C4-2B (cell line): ENCODE measurements at regions not wholly inside any gene's neighbourhood (a gene's known extent, or its start where the extent isn't known, plus 50 kb on each side); places are given as distances from the start of the nearest gene placed in this dataset.
"Not testable (repeated sequence)": the region's sequence is repeated elsewhere in the genome, so short reads cannot be mapped to it uniquely, and the experiment has no call there.

Source experiments
- H3K27ac ChIP-seq: fragments of 450-650 bp; 2 replicates; pipeline ENCODE4 v1.5.1; 2017
- CTCF ChIP-seq: fragments of 450-650 bp; conservative IDR thresholded peaks from 2 replicates; pipeline ENCODE4 v1.5.1; 2017; ENCODE audit warnings: mild to moderate bottlenecking
- ZFX ChIP-seq: fragments of 450-650 bp; IDR thresholded peaks from 2 replicates; pipeline ENCODE4 v1.6.1; 2017

- H3K27ac ChIP-seq: not testable (repeated sequence)
Observed at GRCh38 chr4:52157071-52157470, 106.0 kb downstream of the SPATA18 start.

DNA sequence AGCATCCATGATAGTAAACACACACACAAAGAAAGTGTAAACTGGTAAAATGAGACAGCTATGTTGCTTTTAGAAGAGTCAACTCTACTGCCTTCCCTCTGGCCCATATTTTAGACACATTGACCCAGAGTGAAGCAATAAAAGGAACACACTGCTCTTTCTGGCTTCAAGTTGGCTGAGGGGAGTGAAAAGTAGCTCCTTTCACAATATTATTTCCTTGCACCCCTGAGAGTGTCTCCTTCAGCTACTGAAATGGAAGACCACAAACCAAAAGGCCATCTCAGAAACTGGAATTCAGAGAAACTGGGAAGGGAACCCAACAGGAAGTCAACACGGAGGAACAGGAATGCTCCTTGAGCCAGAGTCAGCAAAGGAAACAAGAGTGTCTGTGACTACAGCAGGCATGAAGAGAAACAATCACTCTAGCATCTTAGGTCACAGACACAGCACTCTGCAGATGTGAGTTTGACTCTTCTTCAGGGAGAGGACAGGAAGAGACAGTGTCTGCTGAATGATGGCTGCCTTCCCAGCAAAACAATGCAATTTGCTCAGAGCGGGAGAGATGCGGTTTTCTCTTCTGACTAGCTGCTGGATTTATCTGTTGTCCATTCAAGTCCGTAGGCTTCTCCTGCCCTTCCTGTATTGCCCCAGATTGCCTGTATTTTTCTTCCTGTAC is 106.7 kb downstream of the SPATA18 start:
- TF ChIP-seq CTCF (no peak), ZFX (no peak)
- H3K27ac ChIP-seq: no peak overlapping the region

DNA sequence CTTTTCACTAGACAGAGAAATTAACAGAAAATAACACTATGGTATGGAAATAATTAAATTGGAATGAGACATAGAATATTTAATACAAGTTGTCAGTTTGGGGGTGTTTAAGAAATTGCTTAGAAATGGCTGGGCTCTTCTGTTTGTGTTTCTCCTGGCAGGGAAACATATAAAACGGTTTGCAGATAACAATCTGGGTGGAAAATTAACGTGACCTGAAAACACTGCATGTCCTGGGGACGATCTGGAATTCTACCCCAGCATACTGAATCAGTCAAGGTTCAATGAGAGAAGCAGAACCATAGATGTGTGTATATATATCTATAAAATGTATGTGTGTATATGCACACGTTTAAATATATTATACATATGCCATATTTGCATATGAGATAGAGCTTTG is 109.8 kb downstream of the SPATA18 start:
- TF ChIP-seq ZFX (no peak), CTCF (no peak)
- H3K27ac ChIP-seq: no peak overlapping the region

GRCh38 chr4:52164116-52164515 is 113.0 kb downstream of the SPATA18 start:
- TF ChIP-seq ZFX: no peak
- TF ChIP-seq CTCF: no peak
- H3K27ac ChIP-seq: no peak overlapping the region

DNA sequence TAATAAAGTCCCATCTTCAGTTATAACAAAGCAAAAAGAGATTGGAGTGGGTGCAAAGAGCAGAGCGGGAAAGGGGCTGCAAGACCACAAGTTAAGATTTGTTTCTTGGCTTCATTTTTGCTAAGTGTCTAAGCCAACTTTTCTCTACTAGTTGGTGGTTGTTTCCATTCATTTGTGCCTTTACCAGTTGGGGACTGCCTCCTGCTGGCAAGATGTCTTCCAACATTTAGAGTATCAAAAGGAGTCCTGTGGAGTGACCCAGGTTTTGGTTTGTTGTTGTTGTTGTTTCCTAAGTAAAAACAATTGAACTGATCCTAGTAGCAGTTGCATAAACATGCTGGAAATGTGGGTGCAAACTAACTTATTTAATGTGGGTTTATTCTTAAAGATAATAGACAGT is 121.1 kb downstream of the SPATA18 start:
- TF ChIP-seq ZFX: no peak
- peak; percentile 50 for TF ChIP-seq CTCF
- no peak overlapping the region for H3K27ac ChIP-seq

DNA sequence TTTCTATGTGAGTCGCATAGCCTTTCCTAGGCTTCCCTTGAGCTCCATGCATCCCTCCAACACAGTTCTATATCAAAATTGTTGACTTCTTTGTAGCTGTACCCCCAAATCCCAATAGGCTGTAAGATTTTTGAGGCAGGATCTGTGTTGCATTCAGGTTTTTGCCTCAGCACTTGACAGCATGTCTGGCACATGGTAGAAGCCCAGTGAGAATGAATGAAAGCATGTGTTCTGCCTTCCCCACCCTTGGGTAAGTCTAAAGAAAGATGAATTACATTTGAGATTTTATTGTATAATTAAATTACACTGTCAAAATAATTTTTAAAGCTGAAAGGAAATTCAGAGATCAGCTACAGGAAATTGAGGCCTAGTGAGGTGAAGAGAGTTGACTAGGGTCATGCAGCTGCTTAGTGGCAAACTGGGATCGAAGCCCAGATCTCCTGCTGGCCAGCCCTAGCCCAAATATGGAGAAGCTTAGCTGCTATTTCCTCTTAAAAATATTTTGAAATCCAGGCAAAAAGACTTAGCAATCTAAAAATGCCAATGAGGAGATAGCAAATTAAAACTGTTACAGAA is 122.5 kb downstream of the SPATA18 start:
- TF ChIP-seq CTCF: no peak
- TF ChIP-seq ZFX: no peak
- H3K27ac ChIP-seq: no peak overlapping the region

GRCh38 chr4:52187603-52188002 is 136.5 kb downstream of the SPATA18 start:
- TF ChIP-seq CTCF (no peak), ZFX (no peak)
- no peak overlapping the region for H3K27ac ChIP-seq

- no peak for TF ChIP-seq CTCF
- no peak for TF ChIP-seq ZFX
- H3K27ac ChIP-seq: no peak overlapping the region
Observed at GRCh38 chr4:52192001-52192400, 140.9 kb downstream of the SPATA18 start.
